ENCODE measurements at regions not wholly inside any gene's neighbourhood (a gene's known extent, or its start where the extent isn't known, plus 50 kb on each side); places are given as distances from the start of the nearest gene placed in this dataset.

GRCh38 chr10:33939892-33940291 lies 605.4 kb upstream of the NRP1 start:
- TF ChIP-seq, protein P1, sequence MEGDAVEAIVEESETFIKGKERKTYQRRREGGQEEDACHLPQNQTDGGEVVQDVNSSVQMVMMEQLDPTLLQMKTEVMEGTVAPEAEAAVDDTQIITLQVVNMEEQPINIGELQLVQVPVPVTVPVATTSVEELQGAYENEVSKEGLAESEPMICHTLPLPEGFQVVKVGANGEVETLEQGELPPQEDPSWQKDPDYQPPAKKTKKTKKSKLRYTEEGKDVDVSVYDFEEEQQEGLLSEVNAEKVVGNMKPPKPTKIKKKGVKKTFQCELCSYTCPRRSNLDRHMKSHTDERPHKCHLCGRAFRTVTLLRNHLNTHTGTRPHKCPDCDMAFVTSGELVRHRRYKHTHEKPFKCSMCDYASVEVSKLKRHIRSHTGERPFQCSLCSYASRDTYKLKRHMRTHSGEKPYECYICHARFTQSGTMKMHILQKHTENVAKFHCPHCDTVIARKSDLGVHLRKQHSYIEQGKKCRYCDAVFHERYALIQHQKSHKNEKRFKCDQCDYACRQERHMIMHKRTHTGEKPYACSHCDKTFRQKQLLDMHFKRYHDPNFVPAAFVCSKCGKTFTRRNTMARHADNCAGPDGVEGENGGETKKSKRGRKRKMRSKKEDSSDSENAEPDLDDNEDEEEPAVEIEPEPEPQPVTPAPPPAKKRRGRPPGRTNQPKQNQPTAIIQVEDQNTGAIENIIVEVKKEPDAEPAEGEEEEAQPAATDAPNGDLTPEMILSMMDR (IDR thresholded peaks at IDR 0.05): no peak
- TF ChIP-seq ZFX (IDR thresholded peaks at IDR 0.05; ENCODE audit: borderline replicate concordance): no peak
- no peak overlapping the region for H3K27ac ChIP-seq

DNA sequence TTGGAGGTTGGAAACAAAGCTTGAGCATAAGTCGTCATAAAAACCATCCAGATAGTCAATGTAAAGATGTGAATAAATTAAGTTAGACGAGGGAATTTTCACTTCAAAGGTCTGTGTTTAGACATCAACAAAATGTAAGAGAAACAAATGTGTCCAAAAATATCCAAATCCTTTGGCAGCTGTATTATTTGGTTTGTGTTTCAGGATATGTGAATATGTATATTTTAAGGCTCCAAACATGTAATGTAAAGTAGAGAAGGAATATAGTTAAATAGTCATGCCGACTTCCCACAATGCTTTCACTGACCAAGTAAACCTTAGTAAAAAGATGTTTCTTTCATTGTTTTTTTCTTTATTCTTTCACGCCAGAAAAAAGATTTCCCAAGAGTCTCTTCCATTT lies 604.9 kb upstream of the NRP1 start:
- H3K27ac ChIP-seq: no peak overlapping the region
- no peak for TF ChIP-seq ZFX (IDR thresholded peaks at IDR 0.05; ENCODE audit: borderline replicate concordance)
- TF ChIP-seq, protein P1 (IDR thresholded peaks at IDR 0.05): no peak

- TF ChIP-seq, protein P1 (IDR thresholded peaks at IDR 0.05): no peak
- TF ChIP-seq ZFX (IDR thresholded peaks at IDR 0.05; ENCODE audit: borderline replicate concordance): no peak
- H3K27ac ChIP-seq: no peak overlapping the region
These were observed 603.5 kb upstream of the NRP1 start for GRCh38 chr10:33938001-33938400.

DNA sequence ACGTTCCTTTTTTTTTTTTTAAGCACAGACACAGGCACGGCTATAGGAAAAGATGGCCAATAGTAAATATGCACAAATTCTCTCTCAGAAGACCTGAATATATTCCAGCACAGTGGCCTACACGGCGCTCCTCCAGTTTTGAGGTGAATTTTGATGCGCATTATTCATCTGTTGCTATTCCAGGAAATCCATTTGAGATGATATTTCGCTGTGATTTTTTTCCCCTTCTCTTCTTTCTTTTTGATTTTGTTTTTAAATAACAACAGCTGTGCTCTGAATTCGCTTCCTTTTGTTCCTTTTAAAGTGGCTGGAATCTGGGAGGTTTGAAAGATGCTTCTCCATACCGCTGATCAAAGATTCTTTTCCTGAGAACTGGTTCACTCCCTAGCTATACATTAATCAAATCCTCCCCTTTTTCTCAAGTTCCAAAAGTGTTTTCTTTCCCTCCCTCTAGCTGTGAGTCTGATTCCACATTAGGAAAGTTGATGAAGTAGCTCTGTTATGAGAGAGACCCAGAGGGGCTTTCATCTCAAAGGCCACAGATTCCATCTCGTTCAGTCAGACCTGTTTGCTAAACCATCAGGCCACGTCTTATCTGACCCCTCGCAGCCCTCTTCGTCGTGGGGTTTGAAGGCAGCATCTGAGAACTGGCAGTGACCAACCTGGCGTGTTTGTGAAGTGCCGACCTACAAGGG lies 602.7 kb upstream of the NRP1 start:
- TF ChIP-seq ZFX (IDR thresholded peaks at IDR 0.05; ENCODE audit: borderline replicate concordance): no peak
- TF ChIP-seq, protein P1 (IDR thresholded peaks at IDR 0.05): no peak

GRCh38 chr10:33935350-33935749 lies 600.9 kb upstream of the NRP1 start:
- no peak overlapping the region for H3K27ac ChIP-seq
- no peak for TF ChIP-seq ZFX (IDR thresholded peaks at IDR 0.05; ENCODE audit: borderline replicate concordance)
- TF ChIP-seq, protein P1 (IDR thresholded peaks at IDR 0.05): no peak

More for the DNA sequence above, 602.7 kb upstream of the NRP1 start:
- no peak overlapping the region for H3K27ac ChIP-seq

- TF ChIP-seq, protein P1 (IDR thresholded peaks at IDR 0.05): no peak
- no peak for TF ChIP-seq ZFX (IDR thresholded peaks at IDR 0.05; ENCODE audit: borderline replicate concordance)
- H3K27ac ChIP-seq: no peak overlapping the region
These were observed 595.6 kb upstream of the NRP1 start for GRCh38 chr10:33930079-33930478.

DNA sequence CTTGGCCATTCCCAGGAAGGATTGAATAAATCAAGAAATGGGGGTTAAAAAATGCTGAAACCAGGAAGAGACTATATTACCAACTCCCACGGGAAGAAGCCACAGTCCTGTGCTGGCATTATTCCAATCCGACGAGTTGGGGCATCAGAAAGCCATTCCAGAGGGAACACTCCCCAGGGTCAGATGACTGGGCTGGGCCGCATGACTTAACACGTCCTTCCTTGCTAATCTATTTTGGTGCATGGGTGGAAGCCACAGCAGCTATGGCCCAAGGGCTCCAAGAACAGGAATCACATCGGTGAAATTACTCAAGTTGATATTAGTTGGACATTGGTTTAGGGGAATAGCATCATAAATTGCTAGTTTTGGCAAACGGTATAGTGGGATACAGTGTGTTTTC lies 592.9 kb upstream of the NRP1 start:
- H3K27ac ChIP-seq: no peak overlapping the region
- TF ChIP-seq, protein P1 (IDR thresholded peaks at IDR 0.05): no peak
- TF ChIP-seq ZFX (IDR thresholded peaks at IDR 0.05; ENCODE audit: borderline replicate concordance): no peak
